HepG2 (cell line): ENCODE measurements at regions not wholly inside any gene's neighbourhood (a gene's known extent, or its start where the extent isn't known, plus 50 kb on each side); places are given as distances from the start of the nearest gene placed in this dataset.

ENCODE experiments used
- ATAC-seq: fragments of 200-7000 bp; cut with Tn5 transposase; 3 replicates; pipeline ENCODE4 v1.9.1; 2020; ENCODE audit warnings: mild to moderate bottlenecking, moderate library complexity
- BruUV-seq: library from RNA; stranded (reverse); fragments of 400-500 nt; replicated peaks from 2 replicates; lab custom pipeline; 2021; lab: Mats Ljungman, UMichigan
- CTCF ChIA-PET: fragments of 300-600 bp; formaldehyde crosslinking; extraction: SDS; loops from one replicate; lab custom pipeline; 2021; ENCODE audit warnings: low total read pairs, inconsistent platforms, low intra/inter-chr PET ratio; lab: Yijun Ruan, JAX
- POLR2A ChIA-PET: fragments of 350-600 bp; sonication (Branson Sonifier 250); formaldehyde crosslinking; loops from one replicate; lab custom pipeline; 2020; ENCODE audit warnings: antibody characterized with exemption, inconsistent platforms; lab: Yijun Ruan, JAX
- DNase-seq: peaks from one replicate; pipeline ENCODE4 v3.0.0-alpha.2; 2015; ENCODE audit warnings: low spot score
- FAIRE-seq: peaks from 3 replicates; lab custom pipeline; 2011; peaks lifted over from hg19 to GRCh38; lab: Jason Lieb, UNC
- H2AFZ ChIP-seq: one replicate; pipeline ENCODE4 v1.6.1; 2011; ENCODE audit warnings: low read length, inconsistent platforms
- H3K27ac ChIP-seq: fragments of 300-600 bp; 3 replicates; pipeline ENCODE4 v1.8.0; 2011; ENCODE audit warnings: mixed run types, mild to moderate bottlenecking, mixed read lengths, low read length, inconsistent platforms; ENCODE audit not compliant: insufficient read depth; ENCODE audit errors: extremely low read length
- H3K27me3 ChIP-seq, 2 experiments: fragments of 200-600 bp in 1 of 2; 2 replicates in 1 of 2; 3 replicates in 1 of 2; pipeline versions ENCODE4 v1.6.0 to v1.8.0; 2011; ENCODE audit warnings: low read length in 2 of 2, mild to moderate bottlenecking in 2 of 2, moderate library complexity in 2 of 2, inconsistent platforms in 1 of 2; ENCODE audit not compliant: insufficient read depth in 2 of 2, control insufficient read depth in 1 of 2
- H3K36me3 ChIP-seq, 2 experiments: fragments of 200-600 bp in 1 of 2; replicated peaks in 1 of 2; 2 replicates in 1 of 2; 3 replicates in 1 of 2; pipeline versions ENCODE4 v1.5.1 to v1.8.0; 2011; ENCODE audit warnings: low read length in 2 of 2, inconsistent platforms in 1 of 2; ENCODE audit not compliant: insufficient read depth in 2 of 2, control insufficient read depth in 1 of 2
- H3K4me1 ChIP-seq: 2 replicates; pipeline ENCODE4 v1.5.1; 2012; ENCODE audit warnings: low read length, inconsistent platforms; ENCODE audit not compliant: insufficient read depth
- H3K4me2 ChIP-seq: 2 replicates; pipeline ENCODE4 v1.6.0; 2011; ENCODE audit warnings: low read depth, low read length, inconsistent platforms
- H3K4me3 ChIP-seq, 3 experiments: fragments of 200-600 bp in 1 of 3; sonication (generic), shearing (Covaris generic) in 1 of 3; replicated peaks in 1 of 3; 2 replicates each; pipeline ENCODE4 v1.5.1; 2011 to 2016; ENCODE audit warnings: low read length in 3 of 3, inconsistent platforms in 2 of 3, low read depth in 2 of 3, mild to moderate bottlenecking in 2 of 3, control low read depth in 1 of 3, mixed read lengths in 1 of 3; ENCODE audit not compliant: insufficient read depth in 1 of 3
- H3K79me2 ChIP-seq: one replicate; pipeline ENCODE4 v1.6.1; 2011; ENCODE audit warnings: low read length, inconsistent platforms; ENCODE audit not compliant: insufficient read depth
- H3K9ac ChIP-seq: 2 replicates; pipeline ENCODE4 v1.6.0; 2011; ENCODE audit warnings: mild to moderate bottlenecking, low read depth, low read length, inconsistent platforms; ENCODE audit not compliant: insufficient read depth
- H3K9me3 ChIP-seq: 2 replicates; pipeline ENCODE4 v1.5.1; 2012; ENCODE audit warnings: mild to moderate bottlenecking, low read length
- H4K20me1 ChIP-seq: 2 replicates; pipeline ENCODE4 v1.6.0; 2011; ENCODE audit warnings: inconsistent platforms, mild to moderate bottlenecking, low read length, moderate library complexity; ENCODE audit not compliant: insufficient read depth
- HOXA3 ChIP-seq: sonication (generic); formaldehyde crosslinking; IDR thresholded peaks from 2 replicates; pipeline ENCODE4 v1.5.0; 2020; ENCODE audit warnings: missing genetic modification reagents
- NFE2L2 ChIP-seq: fragments of 150-350 bp; IDR thresholded peaks from 2 replicates; pipeline ENCODE4 v1.6.1; 2014; ENCODE audit warnings: low read length
- RARG ChIP-seq: sonication (generic); formaldehyde crosslinking; IDR thresholded peaks from 2 replicates; pipeline ENCODE4 v1.4.0; 2020; ENCODE audit warnings: low read depth, mild to moderate bottlenecking, missing genetic modification reagents
- RXRB ChIP-seq: IDR thresholded peaks from 2 replicates; pipeline ENCODE4 v1.6.1; 2016; ENCODE audit warnings: borderline replicate concordance, missing genetic modification reagents, missing compliant biosample characterization
- TBX3 ChIP-seq: fragments of 450-650 bp; IDR thresholded peaks from 2 replicates; pipeline ENCODE4 v1.6.1; 2017; ENCODE audit warnings: antibody characterized with exemption, mild to moderate bottlenecking, inconsistent platforms, borderline replicate concordance
- ZNF552 ChIP-seq: sonication (generic); formaldehyde crosslinking; IDR thresholded peaks from 2 replicates; pipeline ENCODE4 v1.9.0; 2022; ENCODE audit warnings: missing genetic modification reagents, mild to moderate bottlenecking, borderline replicate concordance
- ZNF556 ChIP-seq: sonication (generic); formaldehyde crosslinking; IDR thresholded peaks from 2 replicates; pipeline ENCODE4 v1.4.0; 2020; ENCODE audit warnings: mild to moderate bottlenecking, missing genetic modification reagents, borderline replicate concordance
- ZNF644 ChIP-seq: IDR thresholded peaks from 2 replicates; pipeline ENCODE4 v1.6.1; 2016; ENCODE audit warnings: low read depth
- ZNF761 ChIP-seq: sonication (generic); formaldehyde crosslinking; conservative IDR thresholded peaks from 2 replicates; pipeline ENCODE4 v1.4.0; 2020; ENCODE audit warnings: mild to moderate bottlenecking, missing genetic modification reagents
- WGBS: methylation state at CpG from one replicate; pipeline ENCODE4 v1.1.6; 2017; ENCODE audit warnings: low lambda C conversion rate; 5-methylcytosine and 5-hydroxymethylcytosine counted together
- in situ Hi-C: cut with HindIII; loops from 2 replicates; pipeline ENCODE4 v1.10.0; 2017; ENCODE audit warnings: low pct_unique_long_range_greater_than_20kb; ENCODE audit not compliant: extremely low pct_ligation_motif_present
- intact Hi-C: fragments of 100-400 bp; cut with micrococcal nuclease; formaldehyde crosslinking; loops from one replicate; pipeline ENCODE4 v1.10.0; 2022; ENCODE audit not compliant: unreplicated experiment
- TF ChIP-seq, protein P1 (sequence below): sonication (generic); formaldehyde crosslinking; IDR thresholded peaks from 2 replicates; pipeline ENCODE4 v1.5.1; 2020; ENCODE audit warnings: mild to moderate bottlenecking, missing genetic modification reagents, moderate library complexity

DNA sequence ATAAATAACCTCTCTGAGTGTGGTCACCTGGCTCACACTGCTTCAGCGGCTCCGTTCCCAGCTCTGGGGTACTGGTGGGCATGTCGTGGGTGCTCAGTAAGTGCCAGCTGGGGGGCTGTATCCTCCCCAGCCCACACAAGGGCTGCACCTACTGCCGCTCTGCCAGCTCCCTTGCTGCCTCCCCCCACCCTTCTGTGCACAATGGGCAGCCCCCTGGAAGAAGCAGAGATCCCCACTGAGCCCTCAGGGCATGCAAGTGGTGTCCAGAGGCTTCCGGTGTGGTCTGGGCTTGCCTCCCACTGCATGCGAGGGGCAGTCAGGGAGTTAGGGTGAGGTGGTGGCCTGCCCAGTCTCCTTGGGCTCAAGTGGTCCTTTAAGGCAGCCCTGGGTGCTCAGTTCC is 58.3 kb upstream of the TRPM1 start:
- TF ChIP-seq ZNF644 (CRISPR knock-in tag) (no peak), ZNF552 (CRISPR knock-in tag) (no peak), NFE2L2 (no peak), RXRB (CRISPR knock-in tag) (no peak), HOXA3 (CRISPR knock-in tag) (no peak), ZNF761 (no peak), TBX3 (no peak), ZNF556 (CRISPR knock-in tag) (no peak)
- CTCF ChIA-PET: no interaction called here
- no peaks in the 10 kb centered on the region for H3K27me3 ChIP-seq

GRCh38 chr15:31160297-31160696 is 58.8 kb upstream of the TRPM1 start:
- peak overlapping the region; percentile 1 for H3K27ac ChIP-seq
- H3K36me3 ChIP-seq: no peaks in the 10 kb centered on the region
- no peaks in the 10 kb centered on the region for H4K20me1 ChIP-seq
- peaks cover 65% of the 10 kb centered on the region for H3K4me1 ChIP-seq
- ChIA-PET POLR2A (no interaction called here), CTCF (no interaction called here)
- H3K79me2 ChIP-seq: no peaks in the 10 kb centered on the region
- intact Hi-C loops: no loop called here
- no peak overlapping the region for H3K4me3 ChIP-seq
- no peaks in the 10 kb centered on the region for H3K9me3 ChIP-seq
- H2AFZ ChIP-seq: no peak overlapping the region
- DNase-seq: no peak
- in situ Hi-C loops: no loop called here
- H3K27me3 ChIP-seq: no peaks in the 10 kb centered on the region
- BruUV-seq: no TSS peak
- no peak for FAIRE-seq
- H3K9ac ChIP-seq: no peak overlapping the region
- no peak for ATAC-seq
- TF ChIP-seq, protein P1, sequence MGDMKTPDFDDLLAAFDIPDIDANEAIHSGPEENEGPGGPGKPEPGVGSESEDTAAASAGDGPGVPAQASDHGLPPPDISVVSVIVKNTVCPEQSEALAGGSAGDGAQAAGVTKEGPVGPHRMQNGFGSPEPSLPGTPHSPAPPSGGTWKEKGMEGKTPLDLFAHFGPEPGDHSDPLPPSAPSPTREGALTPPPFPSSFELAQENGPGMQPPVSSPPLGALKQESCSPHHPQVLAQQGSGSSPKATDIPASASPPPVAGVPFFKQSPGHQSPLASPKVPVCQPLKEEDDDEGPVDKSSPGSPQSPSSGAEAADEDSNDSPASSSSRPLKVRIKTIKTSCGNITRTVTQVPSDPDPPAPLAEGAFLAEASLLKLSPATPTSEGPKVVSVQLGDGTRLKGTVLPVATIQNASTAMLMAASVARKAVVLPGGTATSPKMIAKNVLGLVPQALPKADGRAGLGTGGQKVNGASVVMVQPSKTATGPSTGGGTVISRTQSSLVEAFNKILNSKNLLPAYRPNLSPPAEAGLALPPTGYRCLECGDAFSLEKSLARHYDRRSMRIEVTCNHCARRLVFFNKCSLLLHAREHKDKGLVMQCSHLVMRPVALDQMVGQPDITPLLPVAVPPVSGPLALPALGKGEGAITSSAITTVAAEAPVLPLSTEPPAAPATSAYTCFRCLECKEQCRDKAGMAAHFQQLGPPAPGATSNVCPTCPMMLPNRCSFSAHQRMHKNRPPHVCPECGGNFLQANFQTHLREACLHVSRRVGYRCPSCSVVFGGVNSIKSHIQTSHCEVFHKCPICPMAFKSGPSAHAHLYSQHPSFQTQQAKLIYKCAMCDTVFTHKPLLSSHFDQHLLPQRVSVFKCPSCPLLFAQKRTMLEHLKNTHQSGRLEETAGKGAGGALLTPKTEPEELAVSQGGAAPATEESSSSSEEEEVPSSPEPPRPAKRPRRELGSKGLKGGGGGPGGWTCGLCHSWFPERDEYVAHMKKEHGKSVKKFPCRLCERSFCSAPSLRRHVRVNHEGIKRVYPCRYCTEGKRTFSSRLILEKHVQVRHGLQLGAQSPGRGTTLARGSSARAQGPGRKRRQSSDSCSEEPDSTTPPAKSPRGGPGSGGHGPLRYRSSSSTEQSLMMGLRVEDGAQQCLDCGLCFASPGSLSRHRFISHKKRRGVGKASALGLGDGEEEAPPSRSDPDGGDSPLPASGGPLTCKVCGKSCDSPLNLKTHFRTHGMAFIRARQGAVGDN (CRISPR knock-in tag): peak; percentile 32; the same call in 1 of the 2 replicates
- no peak for TF ChIP-seq RARG (CRISPR knock-in tag)
- 90% methylated on average over 2 of the region's 7 CpGs for WGBS
- H3K4me2 ChIP-seq: no peak overlapping the region

More for the DNA sequence above, 58.3 kb upstream of the TRPM1 start:
- WGBS: 100% methylated on average over 2 of the region's 6 CpGs
- H3K4me3 ChIP-seq: no peak overlapping the region
- no peaks in the 10 kb centered on the region for H4K20me1 ChIP-seq
- H2AFZ ChIP-seq: no peak overlapping the region
- no peaks in the 10 kb centered on the region for H3K9me3 ChIP-seq
- no peaks in the 10 kb centered on the region for H3K36me3 ChIP-seq
- BruUV-seq: no TSS peak
- peaks cover 69% of the 10 kb centered on the region for H3K4me1 ChIP-seq
- ATAC-seq: no peak
- peak overlapping the region; percentile 1 for H3K27ac ChIP-seq
- no peak overlapping the region for H3K4me2 ChIP-seq
- POLR2A ChIA-PET: no interaction called here
- in situ Hi-C loops (no loop called here), intact Hi-C loops (no loop called here)
- no peaks in the 10 kb centered on the region for H3K79me2 ChIP-seq
- no peak for DNase-seq
- no peak overlapping the region for H3K9ac ChIP-seq
- FAIRE-seq: no peak
